K562 (cell line): ENCODE measurements at regions not wholly inside any gene's neighbourhood (a gene's known extent, or its start where the extent isn't known, plus 50 kb on each side); places are given as distances from the start of the nearest gene placed in this dataset.

Experiments used
- ATAC-seq: fragments of 200-7000 bp; cut with Tn5 transposase; 3 replicates; pipeline ENCODE4 v1.9.1; 2020; ENCODE audit warnings: moderate library complexity
- BruUV-seq: library from RNA; stranded (reverse); fragments of 400-500 nt; replicated peaks from 2 replicates; lab custom pipeline; 2021; lab: Mats Ljungman, UMichigan
- CTCF ChIA-PET: fragments of 300-600 bp; formaldehyde crosslinking; extraction: SDS; loops from one replicate; lab custom pipeline; 2021; ENCODE audit warnings: low intra/inter-chr PET ratio; lab: Yijun Ruan, JAX
- POLR2A ChIA-PET: fragments of 300-600, 350-650 bp; sonication (Branson Sonifier 250); formaldehyde crosslinking; extraction: SDS; loops from one replicate; lab custom pipeline; 2021; ENCODE audit warnings: antibody characterized with exemption, inconsistent platforms; lab: Yijun Ruan, JAX
- DNase-seq, 4 experiments: peaks; one replicate each; pipeline versions ENCODE4 v3.0.0 to v3.0.0-alpha.2; 2011 to 2018; ENCODE audit warnings: low spot score in 3 of 4, mixed read lengths in 3 of 4; ENCODE audit errors: extremely low read depth in 1 of 4
- FAIRE-seq: peaks from 2 replicates; lab custom pipeline; 2011; peaks lifted over from hg19 to GRCh38; lab: Jason Lieb, UNC
- H2AFZ ChIP-seq: 2 replicates; pipeline ENCODE4 v1.6.0; 2011; ENCODE audit warnings: low read depth, low read length, control low read depth, inconsistent platforms
- H3K27ac ChIP-seq: fragments of 200-600 bp; 3 replicates; pipeline ENCODE4 v1.8.0; 2011; ENCODE audit warnings: low read depth, mild to moderate bottlenecking, control low read depth, inconsistent platforms, low read length, moderate library complexity, mixed read lengths; ENCODE audit errors: extremely low read depth
- H3K27me3 ChIP-seq, 2 experiments: fragments of 300-600 bp in 1 of 2; 2 replicates in 1 of 2; 3 replicates in 1 of 2; pipeline versions ENCODE4 v1.6.0 to v1.8.0; 2011; ENCODE audit warnings: inconsistent platforms in 2 of 2, low read length in 2 of 2, mild to moderate bottlenecking in 1 of 2, mixed read lengths in 1 of 2, moderate library complexity in 1 of 2; ENCODE audit not compliant: control insufficient read depth in 2 of 2, insufficient read depth in 2 of 2
- H3K36me3 ChIP-seq: fragments of 300-600 bp; 3 replicates; pipeline ENCODE4 v1.8.0; 2011; ENCODE audit warnings: mild to moderate bottlenecking, low read length, inconsistent platforms; ENCODE audit not compliant: control insufficient read depth, insufficient read depth
- H3K4me1 ChIP-seq, 2 experiments: fragments of 200-600 bp in 1 of 2; replicated peaks in 1 of 2; 2 replicates in 1 of 2; 3 replicates in 1 of 2; pipeline versions ENCODE4 v1.5.1 to v1.8.0; 2011; ENCODE audit warnings: inconsistent platforms in 2 of 2, low read length in 2 of 2, mild to moderate bottlenecking in 1 of 2, mixed read lengths in 1 of 2, moderate library complexity in 1 of 2; ENCODE audit not compliant: control insufficient read depth in 2 of 2, insufficient read depth in 2 of 2
- H3K4me2 ChIP-seq: 2 replicates; pipeline ENCODE4 v1.6.1; 2011; ENCODE audit warnings: low read length, control low read depth, inconsistent platforms, mixed read lengths; ENCODE audit not compliant: insufficient read depth
- H3K4me3 ChIP-seq: fragments of 200-600 bp; sonication (generic), shearing (Covaris generic); 2 replicates; pipeline ENCODE4 v1.5.1; 2016; ENCODE audit warnings: control low read depth, inconsistent platforms
- H3K79me2 ChIP-seq: fragments of 200-600 bp; 3 replicates; pipeline ENCODE4 v1.8.0; 2011; ENCODE audit warnings: low read length, inconsistent platforms; ENCODE audit not compliant: control insufficient read depth, insufficient read depth
- H3K9ac ChIP-seq, 2 experiments: 2 replicates each; pipeline versions ENCODE4 v1.6.0 to v1.6.1; 2011; ENCODE audit warnings: low read depth in 2 of 2, low read length in 2 of 2, control low read depth in 1 of 2, inconsistent platforms in 1 of 2, mild to moderate bottlenecking in 1 of 2, mixed read lengths in 1 of 2; ENCODE audit not compliant: insufficient read depth in 1 of 2
- H3K9me1 ChIP-seq: one replicate; pipeline ENCODE4 v1.6.0; 2011; ENCODE audit warnings: inconsistent platforms, mild to moderate bottlenecking, low read length, moderate library complexity; ENCODE audit not compliant: control insufficient read depth, insufficient read depth
- H3K9me3 ChIP-seq: replicated peaks from 2 replicates; pipeline ENCODE4 v1.5.1; 2011; ENCODE audit warnings: low read depth, low read length, inconsistent platforms; ENCODE audit not compliant: control insufficient read depth, insufficient read depth
- H4K20me1 ChIP-seq: replicated peaks from 2 replicates; pipeline ENCODE4 v1.6.1; 2011; ENCODE audit warnings: low read length, inconsistent platforms, mixed read lengths; ENCODE audit not compliant: control insufficient read depth, insufficient read depth
- ELF1 ChIP-seq: fragments of 200-800 bp; sonication (Bioruptor generic); IDR thresholded peaks from 2 replicates; pipeline ENCODE4 v1.6.1; 2016; ENCODE audit warnings: missing genetic modification characterization, missing compliant biosample characterization
- KLF10 ChIP-seq: fragments of 250-450 bp; sonication (Bioruptor Pico); IDR thresholded peaks from 2 replicates; pipeline ENCODE4 v1.6.1; 2021; ENCODE audit warnings: matching md5 sums
- LCOR ChIP-seq: sonication (generic); formaldehyde crosslinking; IDR thresholded peaks from 2 replicates; pipeline ENCODE4 v1.8.0; 2022; ENCODE audit warnings: mild to moderate bottlenecking, missing genetic modification reagents
- MTA3 ChIP-seq: fragments of 450-650 bp; formaldehyde crosslinking; IDR thresholded peaks from 2 replicates; pipeline ENCODE4 v1.6.1; 2017; ENCODE audit warnings: mild to moderate bottlenecking, borderline replicate concordance
- MYBL2 ChIP-seq, 2 experiments: fragments of 450-650 bp in 1 of 2; sonication (generic) in 1 of 2; formaldehyde crosslinking in 1 of 2; IDR thresholded peaks; 2 replicates each; pipeline versions ENCODE4 v1.6.1 to v1.8.1; 2017 to 2022; ENCODE audit warnings: borderline replicate concordance in 1 of 2, inconsistent platforms in 1 of 2, low read depth in 1 of 2, mild to moderate bottlenecking in 1 of 2, missing genetic modification reagents in 1 of 2, moderate library complexity in 1 of 2
- NFATC3 ChIP-seq: fragments of 450-650 bp; IDR thresholded peaks from 2 replicates; pipeline ENCODE4 v1.6.1; 2017; ENCODE audit warnings: mild to moderate bottlenecking
- PRPF4 ChIP-seq: fragments of 200-400 bp; formaldehyde crosslinking; IDR thresholded peaks from one replicate; pipeline ENCODE4 v1.6.1; 2017; ENCODE audit warnings: low read length, low read depth, mild to moderate bottlenecking; ENCODE audit not compliant: insufficient read depth, poor library complexity, severe bottlenecking
- ZNF766 ChIP-seq: fragments of 200-800 bp; sonication (Bioruptor generic); conservative IDR thresholded peaks from 2 replicates; pipeline ENCODE4 v1.6.1; 2016; ENCODE audit warnings: missing genetic modification characterization, missing compliant biosample characterization
- WGBS: fragments of 100-300 bp; shearing (Covaris generic); methylation state at CpG from one replicate; pipeline ENCODE4 v1.1.6; 2016; ENCODE audit warnings: low coverage, mixed read lengths; ENCODE audit not compliant: insufficient coverage; ENCODE audit errors: missing lambda C conversion rate; 5-methylcytosine and 5-hydroxymethylcytosine counted together
- in situ Hi-C: fragments of 300-500 bp; cut with MboI; formaldehyde crosslinking; loops from 4 replicates; pipeline ENCODE4 v1.15.0; 2018; ENCODE audit warnings: inconsistent platforms, mixed read lengths
- intact Hi-C: fragments of 100-400 bp; cut with micrococcal nuclease; formaldehyde crosslinking; loops from 2 replicates; pipeline ENCODE4 v1.14.2; 2022
- TF ChIP-seq, protein P1 (sequence below): sonication (generic); formaldehyde crosslinking; IDR thresholded peaks from 2 replicates; pipeline ENCODE4 v1.8.1; 2022; ENCODE audit warnings: missing genetic modification reagents
- TF ChIP-seq, protein P2 (sequence below): sonication (generic); formaldehyde crosslinking; IDR thresholded peaks from 2 replicates; pipeline ENCODE4 v1.8.0; 2023; ENCODE audit warnings: missing genetic modification reagents, mild to moderate bottlenecking, borderline replicate concordance
- TF ChIP-seq, protein P3 (sequence below): sonication (generic); formaldehyde crosslinking; IDR thresholded peaks from 2 replicates; pipeline ENCODE4 v1.8.0; 2023; ENCODE audit warnings: mild to moderate bottlenecking, missing genetic modification reagents
- TF ChIP-seq, protein P4 (sequence below): fragments of 450-650 bp; IDR thresholded peaks from 2 replicates; pipeline ENCODE4 v1.6.1; 2016

DNA sequence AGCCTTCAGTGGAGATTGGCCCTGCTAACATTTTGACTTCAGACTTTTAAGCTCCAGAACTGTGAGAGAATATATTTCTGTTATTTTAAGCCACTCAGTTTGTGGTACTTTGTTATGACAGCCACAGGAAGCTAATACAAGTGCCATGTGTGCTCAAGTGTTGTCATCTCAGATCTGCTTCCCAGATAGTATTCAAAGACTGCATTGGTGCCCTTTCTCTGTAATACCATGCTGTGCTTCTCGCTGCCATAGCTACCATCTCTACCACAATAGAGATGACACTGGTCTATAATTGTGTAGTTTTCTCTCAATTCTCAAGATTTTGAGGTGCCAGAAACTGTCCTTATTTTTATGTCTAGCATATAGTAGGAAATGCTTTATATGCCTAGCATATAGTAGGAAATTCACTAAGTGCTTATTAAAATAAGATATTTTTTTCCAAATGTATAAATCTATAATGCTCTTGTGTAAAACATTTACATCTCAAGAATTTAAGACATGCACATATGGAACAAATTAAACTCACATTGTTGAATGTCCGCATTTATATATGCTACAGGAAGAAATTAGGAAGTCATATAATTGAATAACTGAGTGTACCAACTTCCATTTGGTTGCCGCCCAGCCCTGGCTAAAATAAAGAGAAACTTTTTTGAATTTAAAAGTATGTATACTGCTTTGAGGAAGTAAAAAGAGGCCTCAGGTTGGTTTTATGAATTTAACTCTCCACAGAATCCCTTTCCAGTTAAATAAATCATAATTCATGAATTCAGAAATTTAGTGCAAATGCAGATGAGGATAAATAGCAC is 77.6 kb downstream of the TPBG start:
- H3K9me1 ChIP-seq, result no peaks in the 10 kb centered on the region
- no peaks in the 10 kb centered on the region for H3K27me3 ChIP-seq
- no peak overlapping the region for H2AFZ ChIP-seq
- ATAC-seq (no peak), DNase-seq (no peak), FAIRE-seq (no peak)
- WGBS, result 0% methylated on average over 3 of the region's 3 CpGs
- no peaks in the 10 kb centered on the region for H4K20me1 ChIP-seq
- POLR2A ChIA-PET, result no interaction called here
- no peaks in the 10 kb centered on the region for H3K36me3 ChIP-seq
- H3K4me1 ChIP-seq, result no peaks in the 10 kb centered on the region
- no peak overlapping the region for H3K27ac ChIP-seq
- no peaks in the 10 kb centered on the region for H3K79me2 ChIP-seq
- no peak overlapping the region for H3K9ac ChIP-seq
- no peaks in the 10 kb centered on the region for H3K9me3 ChIP-seq
- H3K4me3 ChIP-seq, result no peak overlapping the region
- H3K4me2 ChIP-seq, result no peak overlapping the region
- no TSS peak for BruUV-seq
- CTCF ChIA-PET, result no interaction called here
- in situ Hi-C loops (no loop called here), intact Hi-C loops (no loop called here)
- no peak for TF ChIP-seq KLF10 (CRISPR knock-in tag)
- no peak for TF ChIP-seq ZNF766
- no peak for TF ChIP-seq MYBL2 (IDR thresholded peaks at IDR 0.05; ENCODE audit: low read depth)
- TF ChIP-seq MYBL2 (CRISPR knock-in tag; IDR thresholded peaks at IDR 0.05; ENCODE audit: borderline replicate concordance), result no peak
- no peak for TF ChIP-seq ELF1 (tag)
- TF ChIP-seq, protein P1, sequence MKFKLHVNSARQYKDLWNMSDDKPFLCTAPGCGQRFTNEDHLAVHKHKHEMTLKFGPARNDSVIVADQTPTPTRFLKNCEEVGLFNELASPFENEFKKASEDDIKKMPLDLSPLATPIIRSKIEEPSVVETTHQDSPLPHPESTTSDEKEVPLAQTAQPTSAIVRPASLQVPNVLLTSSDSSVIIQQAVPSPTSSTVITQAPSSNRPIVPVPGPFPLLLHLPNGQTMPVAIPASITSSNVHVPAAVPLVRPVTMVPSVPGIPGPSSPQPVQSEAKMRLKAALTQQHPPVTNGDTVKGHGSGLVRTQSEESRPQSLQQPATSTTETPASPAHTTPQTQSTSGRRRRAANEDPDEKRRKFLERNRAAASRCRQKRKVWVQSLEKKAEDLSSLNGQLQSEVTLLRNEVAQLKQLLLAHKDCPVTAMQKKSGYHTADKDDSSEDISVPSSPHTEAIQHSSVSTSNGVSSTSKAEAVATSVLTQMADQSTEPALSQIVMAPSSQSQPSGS (CRISPR knock-in tag), result no peak
- TF ChIP-seq, protein P2, sequence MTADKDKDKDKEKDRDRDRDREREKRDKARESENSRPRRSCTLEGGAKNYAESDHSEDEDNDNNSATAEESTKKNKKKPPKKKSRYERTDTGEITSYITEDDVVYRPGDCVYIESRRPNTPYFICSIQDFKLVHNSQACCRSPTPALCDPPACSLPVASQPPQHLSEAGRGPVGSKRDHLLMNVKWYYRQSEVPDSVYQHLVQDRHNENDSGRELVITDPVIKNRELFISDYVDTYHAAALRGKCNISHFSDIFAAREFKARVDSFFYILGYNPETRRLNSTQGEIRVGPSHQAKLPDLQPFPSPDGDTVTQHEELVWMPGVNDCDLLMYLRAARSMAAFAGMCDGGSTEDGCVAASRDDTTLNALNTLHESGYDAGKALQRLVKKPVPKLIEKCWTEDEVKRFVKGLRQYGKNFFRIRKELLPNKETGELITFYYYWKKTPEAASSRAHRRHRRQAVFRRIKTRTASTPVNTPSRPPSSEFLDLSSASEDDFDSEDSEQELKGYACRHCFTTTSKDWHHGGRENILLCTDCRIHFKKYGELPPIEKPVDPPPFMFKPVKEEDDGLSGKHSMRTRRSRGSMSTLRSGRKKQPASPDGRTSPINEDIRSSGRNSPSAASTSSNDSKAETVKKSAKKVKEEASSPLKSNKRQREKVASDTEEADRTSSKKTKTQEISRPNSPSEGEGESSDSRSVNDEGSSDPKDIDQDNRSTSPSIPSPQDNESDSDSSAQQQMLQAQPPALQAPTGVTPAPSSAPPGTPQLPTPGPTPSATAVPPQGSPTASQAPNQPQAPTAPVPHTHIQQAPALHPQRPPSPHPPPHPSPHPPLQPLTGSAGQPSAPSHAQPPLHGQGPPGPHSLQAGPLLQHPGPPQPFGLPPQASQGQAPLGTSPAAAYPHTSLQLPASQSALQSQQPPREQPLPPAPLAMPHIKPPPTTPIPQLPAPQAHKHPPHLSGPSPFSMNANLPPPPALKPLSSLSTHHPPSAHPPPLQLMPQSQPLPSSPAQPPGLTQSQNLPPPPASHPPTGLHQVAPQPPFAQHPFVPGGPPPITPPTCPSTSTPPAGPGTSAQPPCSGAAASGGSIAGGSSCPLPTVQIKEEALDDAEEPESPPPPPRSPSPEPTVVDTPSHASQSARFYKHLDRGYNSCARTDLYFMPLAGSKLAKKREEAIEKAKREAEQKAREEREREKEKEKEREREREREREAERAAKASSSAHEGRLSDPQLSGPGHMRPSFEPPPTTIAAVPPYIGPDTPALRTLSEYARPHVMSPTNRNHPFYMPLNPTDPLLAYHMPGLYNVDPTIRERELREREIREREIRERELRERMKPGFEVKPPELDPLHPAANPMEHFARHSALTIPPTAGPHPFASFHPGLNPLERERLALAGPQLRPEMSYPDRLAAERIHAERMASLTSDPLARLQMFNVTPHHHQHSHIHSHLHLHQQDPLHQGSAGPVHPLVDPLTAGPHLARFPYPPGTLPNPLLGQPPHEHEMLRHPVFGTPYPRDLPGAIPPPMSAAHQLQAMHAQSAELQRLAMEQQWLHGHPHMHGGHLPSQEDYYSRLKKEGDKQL (CRISPR knock-in tag), result no peak
- TF ChIP-seq PRPF4, result no peak
- no peak for TF ChIP-seq LCOR (CRISPR knock-in tag)
- TF ChIP-seq MTA3, result no peak
- TF ChIP-seq, protein P3, sequence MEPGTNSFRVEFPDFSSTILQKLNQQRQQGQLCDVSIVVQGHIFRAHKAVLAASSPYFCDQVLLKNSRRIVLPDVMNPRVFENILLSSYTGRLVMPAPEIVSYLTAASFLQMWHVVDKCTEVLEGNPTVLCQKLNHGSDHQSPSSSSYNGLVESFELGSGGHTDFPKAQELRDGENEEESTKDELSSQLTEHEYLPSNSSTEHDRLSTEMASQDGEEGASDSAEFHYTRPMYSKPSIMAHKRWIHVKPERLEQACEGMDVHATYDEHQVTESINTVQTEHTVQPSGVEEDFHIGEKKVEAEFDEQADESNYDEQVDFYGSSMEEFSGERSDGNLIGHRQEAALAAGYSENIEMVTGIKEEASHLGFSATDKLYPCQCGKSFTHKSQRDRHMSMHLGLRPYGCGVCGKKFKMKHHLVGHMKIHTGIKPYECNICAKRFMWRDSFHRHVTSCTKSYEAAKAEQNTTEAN (CRISPR knock-in tag), result no peak
- TF ChIP-seq, protein P4, sequence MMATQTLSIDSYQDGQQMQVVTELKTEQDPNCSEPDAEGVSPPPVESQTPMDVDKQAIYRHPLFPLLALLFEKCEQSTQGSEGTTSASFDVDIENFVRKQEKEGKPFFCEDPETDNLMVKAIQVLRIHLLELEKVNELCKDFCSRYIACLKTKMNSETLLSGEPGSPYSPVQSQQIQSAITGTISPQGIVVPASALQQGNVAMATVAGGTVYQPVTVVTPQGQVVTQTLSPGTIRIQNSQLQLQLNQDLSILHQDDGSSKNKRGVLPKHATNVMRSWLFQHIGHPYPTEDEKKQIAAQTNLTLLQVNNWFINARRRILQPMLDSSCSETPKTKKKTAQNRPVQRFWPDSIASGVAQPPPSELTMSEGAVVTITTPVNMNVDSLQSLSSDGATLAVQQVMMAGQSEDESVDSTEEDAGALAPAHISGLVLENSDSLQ, result no peak
- TF ChIP-seq NFATC3, result no peak
